COLO668 (cell line): ENCODE measurements at regions not wholly inside any gene's neighbourhood (a gene's known extent, or its start where the extent isn't known, plus 50 kb on each side); places are given as distances from the start of the nearest gene placed in this dataset.
"Not testable (repeated sequence)": the region's sequence is repeated elsewhere in the genome, so short reads cannot be mapped to it uniquely, and the experiment has no call there.

Source experiments
- DNase-seq: peaks from one replicate; lab custom pipeline; 2025; ENCODE audit not compliant: unreplicated experiment; lab: John Stamatoyannopoulos, UW

DNA sequence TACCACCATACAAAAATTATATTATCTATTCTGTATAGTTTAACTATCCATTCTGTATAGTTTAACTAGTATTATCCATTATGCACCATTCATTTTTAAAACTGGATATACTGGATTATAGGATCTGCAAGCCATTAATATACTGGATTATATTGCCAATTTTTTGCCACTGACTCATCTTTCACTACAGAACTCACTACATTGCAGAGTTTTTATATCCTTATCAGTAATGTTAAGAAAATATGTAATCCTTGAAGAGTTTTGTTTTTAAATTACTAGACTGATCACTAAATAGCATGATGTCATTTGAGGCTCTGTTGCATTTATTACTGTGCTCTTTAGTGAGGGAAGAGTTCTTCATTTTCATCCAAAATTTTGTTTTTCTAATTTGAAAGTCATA lies 109.8 kb upstream of the SNX2 start:
- DNase-seq, result no peak

DNA sequence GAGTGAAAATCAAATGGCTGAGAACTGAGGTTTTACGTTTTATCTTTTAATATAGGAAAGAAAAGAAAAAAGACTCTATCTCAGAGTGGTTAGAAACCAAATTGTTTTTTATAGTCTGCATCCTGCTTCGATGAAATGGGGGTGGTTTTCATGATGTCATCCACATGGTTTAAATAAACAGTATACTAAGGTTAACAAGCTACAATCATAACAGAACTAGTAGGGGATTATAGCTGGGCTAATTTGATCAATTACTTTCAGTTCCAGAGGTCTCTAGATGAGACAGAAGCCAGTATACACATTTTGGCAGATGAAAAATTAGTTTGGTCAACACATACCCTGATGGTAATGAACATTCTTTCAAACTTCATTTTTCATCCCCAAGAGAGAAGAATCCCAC lies 106.3 kb upstream of the SNX2 start:
- no peak for DNase-seq

DNA sequence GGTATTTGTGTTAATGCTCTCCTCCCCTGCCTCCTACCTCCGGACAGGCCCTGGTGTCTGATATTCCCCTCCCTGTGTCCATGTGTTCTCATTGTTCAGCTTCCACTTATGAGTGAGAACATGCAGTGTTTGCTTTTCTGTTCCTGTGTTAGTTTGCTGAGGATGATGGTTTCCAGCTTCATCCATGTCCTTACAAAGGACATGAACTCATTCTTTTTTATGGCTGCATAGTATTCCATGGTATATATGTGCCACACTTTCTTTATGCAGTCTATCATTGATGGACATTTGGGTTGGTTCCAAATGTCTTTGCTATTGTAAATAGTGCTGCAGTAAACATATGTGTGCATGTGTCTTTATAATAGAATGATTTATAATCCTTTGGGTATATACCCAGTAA lies 105.2 kb upstream of the SNX2 start:
- DNase-seq, result not testable (repeated sequence)

DNA sequence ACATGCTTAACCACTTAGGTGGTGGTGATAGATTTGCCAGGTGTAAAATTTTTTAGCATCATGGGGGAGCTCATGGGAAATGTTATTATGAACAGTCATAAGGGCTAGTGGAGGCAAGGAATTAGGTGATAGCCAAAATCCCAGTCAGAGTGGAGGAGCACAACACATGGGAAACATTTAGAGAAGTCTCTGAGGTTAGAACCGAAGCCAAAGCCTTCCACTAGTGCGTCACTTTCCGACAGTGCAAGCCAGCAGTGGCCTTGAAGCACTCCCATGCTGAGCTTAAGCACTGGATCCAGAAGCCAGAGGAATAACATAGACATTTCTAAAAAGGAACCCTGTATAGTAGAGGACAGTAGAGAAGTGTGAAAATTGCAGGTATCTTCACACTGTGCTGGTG lies 101.5 kb upstream of the SNX2 start:
- DNase-seq, result no peak

DNA sequence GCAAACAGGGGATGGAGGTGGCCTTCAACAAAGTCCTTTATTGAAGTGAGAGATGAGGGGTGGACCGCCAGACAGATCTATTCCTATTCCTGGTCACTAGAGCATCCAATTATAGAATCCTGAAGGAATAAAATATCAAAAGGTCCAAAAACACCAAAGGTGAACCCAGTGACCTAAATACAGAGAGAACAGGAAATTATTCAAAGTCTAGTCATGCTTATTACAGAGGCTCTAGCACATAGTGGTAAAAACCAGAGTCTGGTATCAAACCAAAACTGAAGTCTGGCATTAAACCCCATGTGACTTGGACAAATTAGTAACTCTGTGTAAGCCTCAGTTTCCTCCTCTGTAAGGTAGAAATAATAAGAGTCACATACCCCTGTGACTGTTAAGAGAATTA lies 100.5 kb upstream of the SNX2 start:
- DNase-seq, result no peak

DNA sequence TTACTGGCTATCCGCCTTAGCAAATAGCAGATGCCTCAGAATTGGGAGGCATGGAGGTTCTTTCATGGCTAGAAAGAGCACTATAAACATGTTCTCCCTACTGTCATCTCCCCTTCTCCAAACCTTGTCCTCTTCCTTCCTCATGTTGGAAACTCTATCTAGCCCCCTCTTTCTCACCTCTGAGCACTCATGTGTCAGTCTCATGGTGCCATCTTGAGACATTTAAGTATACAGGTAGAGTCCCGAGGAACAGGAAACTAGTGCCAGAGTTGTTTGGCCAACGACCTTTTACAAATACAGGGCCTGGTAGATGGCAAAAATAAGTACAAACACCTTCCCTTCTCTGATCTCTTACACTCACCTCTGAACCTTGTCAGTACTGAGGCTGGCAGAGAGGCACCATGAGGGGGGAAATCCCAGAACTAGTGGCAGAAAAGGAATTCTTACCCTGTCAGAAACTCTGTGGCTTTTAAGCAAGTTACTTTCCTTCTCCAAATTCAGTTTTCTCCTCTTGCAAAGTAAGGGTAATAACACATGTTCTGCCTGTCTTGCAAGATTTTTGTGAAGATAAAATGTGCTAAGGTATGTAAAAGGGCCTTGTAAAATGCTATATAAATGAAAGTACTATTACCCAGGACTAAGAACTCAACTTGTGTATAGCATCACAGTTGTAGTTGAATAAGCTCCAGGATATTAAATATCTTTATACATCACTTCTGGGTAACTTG lies 94.1 kb upstream of the SNX2 start:
- DNase-seq, result no peak

DNA sequence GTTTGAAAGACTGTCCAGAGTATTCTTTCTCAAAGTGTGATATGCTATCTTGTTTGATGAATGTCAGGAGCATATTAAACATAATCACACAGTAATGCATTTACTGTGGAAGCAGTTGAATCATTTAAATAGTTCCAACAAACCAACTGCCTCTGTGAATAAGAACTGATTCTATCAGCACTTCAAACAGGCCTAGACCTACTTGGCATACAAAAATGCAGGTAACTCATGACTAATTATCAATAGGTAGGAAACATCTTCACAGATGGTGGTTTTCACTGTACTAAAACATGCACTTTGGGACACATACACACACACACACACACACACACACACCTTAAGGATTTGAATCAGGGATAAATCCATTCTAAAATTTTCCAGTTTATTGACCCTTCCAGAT lies 91.2 kb upstream of the SNX2 start:
- no peak for DNase-seq

DNA sequence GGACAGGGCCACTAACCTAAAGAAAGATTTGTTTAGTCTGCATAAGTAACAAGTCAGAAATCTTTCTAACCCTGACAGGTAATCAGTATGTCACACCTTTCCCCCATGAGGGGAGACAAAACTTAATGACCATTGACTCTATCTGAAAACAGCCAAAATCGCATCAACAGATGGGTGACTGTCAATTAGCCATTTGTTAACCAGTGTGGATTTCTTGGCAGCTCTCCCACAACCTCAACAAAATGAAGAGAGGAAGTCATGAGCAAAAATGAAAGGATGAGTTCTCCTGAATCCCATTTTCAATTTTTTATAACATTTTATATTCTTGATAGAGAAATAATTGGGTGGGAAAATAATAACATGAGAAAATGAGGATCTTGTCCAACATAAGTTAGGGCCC lies 84.6 kb upstream of the SNX2 start:
- DNase-seq, result no peak

DNA sequence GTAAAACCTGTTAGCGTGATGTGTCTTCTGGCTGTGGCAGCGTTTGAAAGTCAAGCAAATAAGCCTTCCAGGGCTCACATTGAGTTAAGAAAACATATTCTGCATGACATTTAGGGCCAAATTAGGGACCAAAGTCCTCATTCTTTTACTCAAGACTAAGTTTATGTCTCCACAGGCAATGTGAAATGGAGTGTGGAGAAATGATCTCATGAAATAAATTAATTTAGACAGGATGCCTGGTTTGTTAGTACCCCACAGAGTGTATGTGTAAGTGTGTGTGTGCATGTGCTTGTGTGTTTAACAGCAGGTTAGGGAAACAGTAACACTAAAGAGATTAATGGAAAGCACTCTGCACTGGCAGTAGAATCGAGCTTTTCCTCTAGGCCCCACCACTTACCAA lies 82.9 kb upstream of the SNX2 start:
- DNase-seq, result no peak

DNA sequence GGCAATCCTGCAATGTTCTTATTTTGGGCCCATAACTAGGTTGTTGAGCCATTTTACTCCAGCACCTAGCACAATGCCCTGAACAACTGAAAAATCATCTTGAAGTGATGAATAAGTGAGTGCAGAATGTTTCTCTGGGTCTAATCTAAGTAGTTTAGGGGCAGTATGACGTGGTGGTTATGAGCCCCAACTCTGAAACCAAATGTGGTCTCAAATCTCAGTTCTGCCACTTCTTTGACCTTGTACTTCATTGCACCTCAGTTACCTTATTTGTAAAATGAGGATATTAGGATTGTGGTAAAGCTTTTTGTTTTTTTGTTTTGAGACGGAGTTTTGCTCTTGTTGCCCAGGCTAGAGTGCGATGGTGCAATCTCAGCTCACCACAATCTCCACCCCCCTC lies 80.9 kb upstream of the SNX2 start:
- no peak for DNase-seq

DNA sequence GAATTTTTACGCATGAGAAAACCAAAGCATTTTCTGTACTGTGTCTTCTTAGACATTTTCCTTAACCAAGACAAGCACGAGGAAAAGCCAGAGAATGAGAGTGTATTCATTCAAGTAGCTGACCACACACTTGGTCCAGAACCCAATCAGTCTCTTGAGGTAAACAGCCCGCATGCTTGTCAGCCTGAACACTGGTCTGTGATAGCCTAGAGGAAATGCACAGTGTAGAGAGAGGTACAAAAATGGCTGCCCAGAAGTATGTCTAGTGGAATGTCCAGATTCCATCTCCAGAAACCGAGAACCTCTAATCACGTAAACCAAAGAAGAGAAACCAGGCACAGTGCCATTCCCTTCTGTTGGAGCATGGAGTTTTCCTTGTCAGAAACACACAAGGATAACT lies 80.0 kb upstream of the SNX2 start:
- DNase-seq, result no peak

DNA sequence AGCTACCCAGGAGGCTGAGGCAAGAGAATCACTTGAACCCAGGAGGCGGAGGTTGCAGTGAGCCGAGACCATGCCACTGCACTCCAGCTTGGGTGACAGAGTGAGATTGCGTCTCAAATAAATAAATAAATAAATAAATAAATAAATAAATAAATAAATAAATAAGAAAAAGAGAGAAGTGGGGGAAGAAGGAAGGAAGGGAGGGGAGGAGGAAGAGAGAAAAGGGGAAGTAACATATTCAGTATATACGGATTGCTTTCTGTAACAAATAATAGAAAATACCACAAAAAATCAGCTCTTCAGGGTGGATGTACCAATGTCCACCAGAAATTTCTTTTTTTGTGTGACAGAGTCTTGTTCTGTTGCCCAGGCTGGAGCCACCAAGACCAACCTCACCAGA lies 78.1 kb upstream of the SNX2 start:
- not testable (repeated sequence) for DNase-seq

DNA sequence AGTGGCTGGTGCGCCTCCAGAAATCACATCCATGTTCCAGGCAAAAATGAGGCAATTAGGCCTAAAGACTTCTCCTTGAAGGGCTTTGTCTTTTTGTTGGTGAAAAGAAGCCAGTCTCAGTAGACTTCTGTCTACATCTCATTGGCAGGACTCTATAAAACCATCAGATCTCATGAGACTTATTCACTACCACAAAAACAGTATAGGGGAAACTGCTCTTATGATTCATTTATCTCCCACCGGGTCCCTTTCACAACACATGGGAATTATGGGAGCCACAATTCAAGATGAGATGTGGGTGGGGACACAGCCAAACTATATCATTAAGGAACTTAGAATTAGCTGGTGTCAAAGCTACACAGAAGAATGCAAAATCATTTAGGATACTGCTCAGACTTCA lies 77.7 kb upstream of the SNX2 start:
- DNase-seq, result no peak

DNA sequence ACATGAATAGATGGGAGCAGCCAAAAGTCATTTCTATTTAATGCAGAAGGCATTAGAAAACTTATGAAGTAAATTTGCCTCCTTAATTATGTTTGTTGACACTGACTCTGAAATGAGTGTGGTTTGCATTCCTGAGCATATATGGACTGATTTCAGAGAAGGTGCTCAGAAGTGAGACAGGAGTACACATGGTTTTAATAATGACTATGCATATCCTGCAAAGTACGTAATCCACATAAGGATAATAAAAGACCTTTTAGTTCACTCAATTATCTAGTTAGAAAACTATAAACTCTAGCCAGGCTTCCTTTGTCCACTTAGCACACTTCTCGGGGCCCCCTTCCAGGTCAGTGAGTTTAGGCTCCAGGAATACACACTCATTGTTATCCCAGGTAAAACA lies 75.7 kb upstream of the SNX2 start:
- no peak for DNase-seq

DNA sequence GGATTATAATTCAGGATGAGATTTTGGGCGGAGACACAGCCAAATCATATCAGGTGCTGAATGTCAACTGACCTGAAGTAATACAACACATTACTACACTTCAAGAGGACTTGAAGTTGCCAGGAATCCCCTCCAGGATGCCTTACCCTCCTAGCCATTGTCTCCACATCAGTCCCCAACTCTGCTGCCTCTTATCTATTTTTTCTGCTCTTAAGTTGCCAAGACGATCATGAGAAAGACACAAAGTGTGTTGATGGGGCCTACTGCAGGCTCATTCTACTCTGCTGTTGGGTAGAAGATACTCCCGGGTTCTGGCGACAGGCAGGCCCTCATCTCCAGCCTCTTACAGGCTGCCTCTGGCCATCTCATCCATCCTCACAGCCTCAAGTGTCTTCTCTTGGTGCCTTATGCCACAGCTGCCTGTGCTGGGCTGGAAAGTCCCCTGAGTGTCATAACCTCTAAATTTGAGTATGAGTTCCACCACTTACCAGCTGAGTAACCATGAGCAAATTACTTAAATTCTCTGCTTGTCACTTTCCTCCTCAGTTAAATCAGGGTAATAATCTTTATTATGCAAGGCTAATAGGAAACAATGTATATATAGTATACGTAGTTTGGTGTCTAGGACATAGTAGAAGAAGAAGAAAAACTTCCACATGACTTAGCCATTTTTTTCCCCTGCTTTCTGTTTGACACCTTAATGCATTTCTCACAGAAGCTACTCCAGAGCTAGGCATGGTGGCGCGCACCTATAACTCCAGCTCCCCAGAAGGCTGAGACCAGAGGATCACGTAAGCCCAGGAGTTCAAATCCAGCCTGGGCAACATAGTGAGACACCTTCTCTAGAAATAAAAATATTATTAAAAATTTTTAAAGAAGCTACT lies 73.0 kb upstream of the SNX2 start:
- DNase-seq, result no peak

DNA sequence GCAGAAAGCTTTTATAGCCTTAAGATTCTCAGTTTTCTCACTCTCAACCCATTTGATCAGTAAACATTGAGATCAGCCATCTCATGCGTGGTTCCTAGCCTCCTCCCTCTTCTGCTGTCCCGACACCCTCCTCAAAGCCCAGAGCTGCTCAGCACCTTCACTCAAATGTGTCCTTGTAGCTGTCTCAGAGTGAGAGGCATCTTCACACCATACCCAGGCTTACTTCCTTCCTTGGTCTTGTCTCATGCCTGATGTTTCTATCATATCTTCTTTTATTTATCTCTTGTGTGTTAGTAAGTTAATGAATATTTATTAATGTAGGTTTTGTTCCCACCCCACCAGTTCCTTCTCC lies 72.4 kb upstream of the SNX2 start:
- DNase-seq, result no peak

DNA sequence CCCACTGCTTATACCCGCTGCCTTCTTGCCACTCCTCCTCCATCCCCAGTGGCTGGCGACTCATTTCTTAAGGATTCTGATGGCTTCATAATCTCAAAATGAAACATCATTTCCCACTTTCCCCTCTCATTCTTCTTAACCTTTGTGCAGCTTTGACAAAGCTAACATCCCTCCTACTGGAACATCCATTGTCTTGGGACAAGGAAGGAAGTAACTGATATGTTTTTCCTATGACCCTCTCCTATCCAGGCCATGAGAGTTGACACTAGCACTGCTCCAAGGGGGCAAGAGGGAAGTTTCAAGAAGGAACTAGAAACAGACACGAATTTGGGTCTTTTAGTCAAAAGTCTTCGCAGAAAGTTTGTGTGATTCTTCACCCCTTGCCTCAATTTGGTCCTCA lies 71.7 kb upstream of the SNX2 start:
- no peak for DNase-seq

DNA sequence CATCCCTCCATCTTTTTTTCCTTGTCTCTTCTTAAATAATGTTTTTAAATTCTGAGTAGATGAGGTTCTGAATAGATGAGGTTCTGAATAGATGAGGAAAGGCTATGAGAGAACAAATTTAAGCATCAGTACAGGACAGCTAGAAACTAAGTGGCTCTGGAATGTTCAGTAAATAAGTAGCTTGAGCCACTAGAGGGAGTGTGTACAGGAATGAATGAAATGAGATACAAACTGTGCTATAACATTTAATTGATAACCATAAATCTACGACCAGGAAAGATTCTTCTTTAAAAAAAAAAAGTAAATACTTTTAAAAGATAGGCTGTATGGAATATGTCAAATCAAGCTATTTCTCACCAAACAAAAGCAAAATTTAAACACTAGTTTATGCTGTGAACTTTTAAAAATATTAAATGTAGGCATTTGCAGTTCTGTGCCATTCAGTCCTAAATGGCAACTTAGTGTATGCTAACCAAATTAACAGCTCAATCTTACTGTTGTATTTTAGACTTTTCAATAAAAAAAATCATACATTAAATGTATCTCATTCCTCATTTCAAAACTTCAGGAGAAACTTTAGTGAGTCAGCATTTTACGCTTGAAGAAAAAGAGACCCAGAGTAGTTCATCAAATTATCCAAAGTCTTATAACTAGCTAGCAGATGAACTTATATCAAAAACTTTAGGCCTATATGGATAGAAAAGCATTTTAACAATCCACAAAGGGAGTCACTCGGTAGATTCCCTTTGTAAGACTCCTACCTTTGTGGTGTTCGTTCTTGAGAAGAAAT lies 70.4 kb upstream of the SNX2 start:
- no peak for DNase-seq

DNA sequence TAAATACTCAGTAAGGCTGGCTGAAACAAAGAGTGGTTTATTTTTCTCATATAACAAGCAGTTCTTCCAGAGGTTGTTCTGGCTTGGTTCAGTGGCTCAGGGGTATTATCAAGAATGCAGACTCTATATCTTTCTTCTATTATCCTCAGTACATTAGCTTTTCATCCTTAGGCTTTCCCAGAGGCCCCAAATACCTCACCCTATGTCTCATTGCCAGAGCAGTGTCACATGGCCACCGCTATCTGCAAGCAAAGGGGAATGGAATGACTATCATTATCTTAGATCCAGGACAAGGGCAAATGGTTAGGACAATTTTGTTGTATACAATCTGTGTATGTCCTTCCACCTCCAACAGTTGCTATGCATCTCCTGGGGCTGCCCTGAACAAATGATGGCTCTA lies 69.0 kb upstream of the SNX2 start:
- DNase-seq, result no peak

DNA sequence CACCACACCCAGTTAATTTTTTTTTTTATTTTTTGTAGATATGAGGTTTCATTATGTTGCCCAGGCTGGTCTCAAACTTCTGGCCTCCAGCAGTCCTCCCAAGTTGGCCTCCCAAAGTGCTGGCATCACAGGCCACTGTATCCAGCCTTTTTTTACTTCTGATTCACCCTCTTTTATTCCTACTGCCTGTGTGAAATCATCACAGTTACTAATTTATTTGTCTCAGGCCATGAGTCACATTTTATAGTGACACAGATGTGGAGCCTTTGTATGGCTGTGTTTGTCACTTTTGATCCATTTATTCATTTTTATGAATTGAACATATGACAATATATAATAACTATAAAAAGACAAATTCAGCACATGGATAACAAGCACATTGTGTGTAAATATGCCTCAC lies 67.1 kb upstream of the SNX2 start:
- no peak for DNase-seq

DNA sequence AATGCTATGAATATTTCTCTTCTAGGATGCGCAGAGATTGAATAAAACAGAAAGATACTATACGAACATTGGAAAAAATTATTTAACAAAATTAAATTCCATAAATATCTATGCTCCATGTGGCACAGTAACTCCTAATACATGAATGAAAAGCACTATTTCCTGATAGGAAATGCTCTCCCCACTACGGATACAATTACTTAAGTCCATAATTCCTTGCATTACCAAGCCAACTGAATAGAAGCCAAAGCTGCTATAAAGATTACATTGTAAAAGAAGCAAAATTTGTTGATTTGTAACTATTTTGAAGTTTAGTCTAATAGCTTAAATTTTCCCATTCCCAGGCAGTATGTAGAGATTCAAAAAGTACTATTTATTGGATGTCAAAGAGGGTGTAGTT lies 61.8 kb upstream of the SNX2 start:
- no peak for DNase-seq

DNA sequence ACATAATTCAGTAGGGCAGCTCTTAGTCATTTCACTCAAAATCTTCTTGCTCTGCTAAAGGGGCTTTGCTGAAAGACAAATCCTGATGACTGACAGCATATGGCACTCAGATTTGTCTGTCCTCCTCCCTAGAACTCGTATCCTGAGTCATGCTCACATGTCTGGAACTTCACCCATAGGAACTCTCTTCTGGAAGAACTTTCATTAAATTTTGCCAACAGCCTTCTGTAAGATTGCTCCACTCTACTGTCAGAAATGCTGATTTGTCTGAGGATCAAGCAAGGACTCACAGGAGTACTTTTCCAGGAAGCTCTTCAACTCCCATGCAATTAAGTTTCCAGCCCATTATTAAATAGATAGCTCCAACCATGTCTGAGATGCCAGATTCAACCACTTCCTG lies 59.8 kb upstream of the SNX2 start:
- no peak for DNase-seq
